DMS114 treated with DMSO at 0.1 percent for 48 hours (cell line): ENCODE measurements at regions not wholly inside any gene's neighbourhood (a gene's known extent, or its start where the extent isn't known, plus 50 kb on each side); places are given as distances from the start of the nearest gene placed in this dataset.

Experiments
- DNase-seq: peaks from one replicate; lab custom pipeline; 2025; ENCODE audit not compliant: unreplicated experiment; lab: John Stamatoyannopoulos, UW

- DNase-seq: no peak
Observed at GRCh38 chr13:31441800-31442510, 242.2 kb downstream of the B3GLCT start.

- no peak for DNase-seq
Observed at GRCh38 chr13:31442571-31442970, 242.8 kb downstream of the B3GLCT start.

GRCh38 chr13:31444266-31444856, 244.6 kb downstream of the B3GLCT start:
- DNase-seq: no peak

GRCh38 chr13:31452525-31452924, 252.8 kb downstream of the B3GLCT start:
- no peak for DNase-seq

GRCh38 chr13:31455581-31455980, 255.8 kb downstream of the B3GLCT start:
- DNase-seq: no peak

- no peak for DNase-seq
Observed at GRCh38 chr13:31456056-31456455, 256.3 kb downstream of the B3GLCT start.

- no peak for DNase-seq
Observed at GRCh38 chr13:31460061-31460460, 260.3 kb downstream of the B3GLCT start.

GRCh38 chr13:31461923-31462322, 262.1 kb downstream of the B3GLCT start:
- DNase-seq: no peak

- DNase-seq: no peak
Observed at GRCh38 chr13:31462766-31463165, 263.0 kb downstream of the B3GLCT start.

- DNase-seq: no peak
Observed at GRCh38 chr13:31468114-31468902, 268.5 kb downstream of the B3GLCT start.

- no peak for DNase-seq
Observed at GRCh38 chr13:31469377-31469776, 269.6 kb downstream of the B3GLCT start.

GRCh38 chr13:31476266-31476665, 263.1 kb upstream of the RXFP2 start:
- DNase-seq: no peak

GRCh38 chr13:31476753-31477152, 262.6 kb upstream of the RXFP2 start:
- DNase-seq: no peak

- no peak for DNase-seq
Observed at GRCh38 chr13:31477961-31478360, 261.4 kb upstream of the RXFP2 start.

GRCh38 chr13:31485183-31485582, 254.1 kb upstream of the RXFP2 start:
- DNase-seq: no peak

- DNase-seq: no peak
Observed at GRCh38 chr13:31485651-31486051, 253.7 kb upstream of the RXFP2 start.

- DNase-seq: no peak
Observed at GRCh38 chr13:31495336-31495735, 244.0 kb upstream of the RXFP2 start.

GRCh38 chr13:31499274-31499673, 240.1 kb upstream of the RXFP2 start:
- no peak for DNase-seq

GRCh38 chr13:31503626-31504025, 235.7 kb upstream of the RXFP2 start:
- DNase-seq: no peak

GRCh38 chr13:31504918-31505317, 234.4 kb upstream of the RXFP2 start:
- DNase-seq: no peak

GRCh38 chr13:31512331-31512730, 227.0 kb upstream of the RXFP2 start:
- no peak for DNase-seq

- no peak for DNase-seq
Observed at GRCh38 chr13:31514932-31515331, 224.4 kb upstream of the RXFP2 start.
